ENCODE measurements at regions not wholly inside any gene's neighbourhood (a gene's known extent, or its start where the extent isn't known, plus 50 kb on each side); places are given as distances from the start of the nearest gene placed in this dataset.

DNA sequence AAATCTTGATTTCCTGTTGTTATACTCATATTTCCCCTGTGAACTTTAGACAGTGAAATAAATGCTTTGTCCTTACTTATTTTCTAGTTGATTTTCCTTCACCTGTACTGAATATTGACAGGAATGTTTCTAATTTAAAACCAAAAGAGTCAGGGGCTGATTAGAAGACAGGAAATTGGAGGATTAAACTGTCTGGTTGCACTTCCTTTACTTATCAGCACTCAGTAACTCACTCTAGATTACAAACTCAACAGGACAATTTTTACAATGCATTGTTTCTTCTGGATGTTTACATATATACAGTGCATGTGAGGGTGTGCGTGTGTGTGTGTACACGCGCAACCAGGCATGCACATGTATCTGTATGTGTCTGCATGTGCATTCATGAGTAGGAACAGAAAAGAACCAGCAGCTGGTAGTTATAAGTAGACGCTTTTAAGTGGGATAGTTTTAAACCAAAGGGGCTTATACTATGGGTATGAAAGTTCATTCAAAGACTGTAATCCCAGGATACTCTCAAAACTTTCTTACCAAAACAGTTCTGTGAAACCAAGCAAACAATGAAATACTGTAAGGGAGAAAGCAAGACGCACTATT lies 212.0 kb upstream of the NFIA start:
- Mint-ChIP-seq H3K9me3 (no peaks in the 10 kb centered on the region), H3K36me3 (no peaks in the 10 kb centered on the region), H3K4me3 (no peak overlapping the region), H3K4me1 (no peaks in the 10 kb centered on the region), H3K27ac (no peak overlapping the region), H3K27me3 (no peaks in the 10 kb centered on the region)
- POLR2A ChIA-PET = no interaction called here
- Histone ChIP-seq H3K9me3 (no peaks in the 10 kb centered on the region), H3K36me3 (ENCODE audit: control insufficient read depth in 2 of 2, extremely low read depth in 1 of 2, insufficient read depth in 1 of 2, low read length in 1 of 2) (no peaks in the 10 kb centered on the region), H3K27ac (ENCODE audit: low read length) (no peak overlapping the region), H3K4me3 (ENCODE audit: control insufficient read depth in 1 of 2, extremely low read depth in 1 of 2, low read length in 1 of 2) (no peak overlapping the region), H3K4me1 (ENCODE audit: control insufficient read depth in 1 of 2, extremely low read depth in 1 of 2, insufficient read depth in 2 of 2, low read length in 2 of 2) (no peaks in the 10 kb centered on the region), H3K27me3 (replicated peaks in 1 of 2; ENCODE audit: control insufficient read depth in 2 of 2, extremely low read depth in 1 of 2, insufficient read depth in 2 of 2, low read length in 1 of 2) (peaks cover 0 to 3% of the 10 kb centered on the region in 2 experiments)
- WGBS (ENCODE audit: insufficient coverage) = 95% methylated on average over 3 of the region's 5 CpGs
- no peak for DNase-seq
- CTCF ChIA-PET = no interaction called here
- no peak for ATAC-seq (replicated peaks in 1 of 4)

DNA sequence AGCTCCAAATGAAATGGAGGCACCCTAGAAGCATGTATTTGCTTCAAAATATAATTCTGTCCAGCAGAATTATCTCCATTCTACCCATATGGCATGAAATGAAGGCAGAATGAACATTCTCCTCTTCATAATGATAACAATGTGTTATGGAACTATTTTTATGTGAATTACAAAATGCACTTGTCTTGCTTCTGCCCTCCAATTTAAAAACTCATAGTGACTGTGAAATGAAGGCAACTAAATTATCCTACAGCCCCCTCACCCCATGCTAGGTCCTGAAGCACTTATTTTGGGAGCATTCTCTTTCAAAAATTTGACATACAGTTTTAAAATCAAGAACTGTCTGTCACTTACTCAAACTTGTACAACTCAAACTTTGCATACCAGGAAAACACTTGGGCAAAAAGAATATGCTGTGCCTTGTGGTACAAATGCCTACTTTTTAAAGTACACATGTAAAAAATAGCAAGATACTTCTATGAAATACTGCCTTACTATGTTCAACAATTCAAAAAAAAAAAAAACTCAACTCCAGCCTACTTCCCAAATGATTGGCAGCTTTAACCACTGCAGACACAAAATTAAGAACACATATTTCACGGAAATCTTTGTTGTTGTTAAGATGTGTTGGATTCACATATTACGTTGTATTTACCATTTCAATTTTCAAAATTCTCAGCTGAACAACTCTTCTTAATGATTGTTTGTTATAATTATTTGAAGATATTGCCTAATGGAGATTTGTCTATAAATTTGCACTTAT lies 213.3 kb upstream of the NFIA start:
- CTCF ChIA-PET = interaction anchor here in 1 of 2 donors (0.6 kb wide), 1 partner anchor 23 kb away, joined by 3 read pairs; no protein-coding TSS in a partner anchor
- H3K4me1 Mint-ChIP-seq = no peaks in the 10 kb centered on the region

DNA sequence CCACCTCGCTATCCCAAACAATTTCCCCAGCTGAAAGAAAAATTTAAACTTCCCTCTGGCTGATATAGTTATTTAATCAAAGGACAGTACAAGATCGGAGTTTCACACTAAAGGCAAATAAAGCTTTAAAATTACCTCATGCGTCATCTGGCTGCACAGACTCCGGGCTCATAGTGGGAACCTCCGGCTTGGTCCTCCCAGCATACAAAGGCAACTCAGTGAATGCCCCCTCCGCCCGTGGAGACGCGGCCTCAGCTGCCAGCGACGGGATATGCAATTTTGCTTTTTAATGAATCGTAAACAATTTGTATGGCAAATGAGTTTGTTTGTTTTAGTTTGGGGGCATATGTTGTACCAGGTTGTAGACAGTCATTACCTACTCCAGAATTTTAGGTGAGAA lies 214.6 kb upstream of the NFIA start:
- ChIA-PET CTCF (no interaction called here), POLR2A (no interaction called here)
- Histone ChIP-seq H3K27ac (ENCODE audit: low read length) (no peak overlapping the region), H3K9me3 (no peaks in the 10 kb centered on the region), H3K27me3 (replicated peaks in 1 of 2; ENCODE audit: control insufficient read depth in 2 of 2, extremely low read depth in 1 of 2, insufficient read depth in 2 of 2, low read length in 1 of 2) (peaks cover 0 to 3% of the 10 kb centered on the region in 2 experiments), H3K4me1 (ENCODE audit: control insufficient read depth in 1 of 2, extremely low read depth in 1 of 2, insufficient read depth in 2 of 2, low read length in 2 of 2) (no peaks in the 10 kb centered on the region), H3K4me3 (ENCODE audit: control insufficient read depth in 1 of 2, extremely low read depth in 1 of 2, low read length in 1 of 2) (no peak overlapping the region), H3K36me3 (ENCODE audit: control insufficient read depth in 2 of 2, extremely low read depth in 1 of 2, insufficient read depth in 1 of 2, low read length in 1 of 2) (no peaks in the 10 kb centered on the region)
- Mint-ChIP-seq H3K9me3 (no peaks in the 10 kb centered on the region), H3K27me3 (no peaks in the 10 kb centered on the region), H3K4me1 (no peaks in the 10 kb centered on the region), H3K4me3 (no peak overlapping the region), H3K27ac (no peak overlapping the region), H3K36me3 (no peaks in the 10 kb centered on the region)
- DNase-seq = no peak
- WGBS (ENCODE audit: insufficient coverage) = 96% methylated on average over 11 of the region's 12 CpGs
- ATAC-seq (replicated peaks in 1 of 4) = no peak

More for the DNA sequence above, 213.3 kb upstream of the NFIA start:
- no peaks in the 10 kb centered on the region for H3K27me3 Mint-ChIP-seq
- no CpG with 5 or more reads among the region's 2 CpGs for WGBS (ENCODE audit: insufficient coverage)
- DNase-seq (no peak), ATAC-seq (replicated peaks in 1 of 4) (no peak)
- Histone ChIP-seq H3K9me3 (no peaks in the 10 kb centered on the region), H3K27ac (ENCODE audit: low read length) (no peak overlapping the region), H3K36me3 (ENCODE audit: control insufficient read depth in 2 of 2, extremely low read depth in 1 of 2, insufficient read depth in 1 of 2, low read length in 1 of 2) (no peaks in the 10 kb centered on the region), H3K4me3 (ENCODE audit: control insufficient read depth in 1 of 2, extremely low read depth in 1 of 2, low read length in 1 of 2) (no peak overlapping the region), H3K4me1 (ENCODE audit: control insufficient read depth in 1 of 2, extremely low read depth in 1 of 2, insufficient read depth in 2 of 2, low read length in 2 of 2) (no peaks in the 10 kb centered on the region), H3K27me3 (replicated peaks in 1 of 2; ENCODE audit: control insufficient read depth in 2 of 2, extremely low read depth in 1 of 2, insufficient read depth in 2 of 2, low read length in 1 of 2) (peaks cover 0 to 3% of the 10 kb centered on the region in 2 experiments)
- H3K36me3 Mint-ChIP-seq = no peaks in the 10 kb centered on the region
- POLR2A ChIA-PET = no interaction called here
- H3K9me3 Mint-ChIP-seq = no peaks in the 10 kb centered on the region
- no peak overlapping the region for H3K4me3 Mint-ChIP-seq
- no peak overlapping the region for H3K27ac Mint-ChIP-seq

DNA sequence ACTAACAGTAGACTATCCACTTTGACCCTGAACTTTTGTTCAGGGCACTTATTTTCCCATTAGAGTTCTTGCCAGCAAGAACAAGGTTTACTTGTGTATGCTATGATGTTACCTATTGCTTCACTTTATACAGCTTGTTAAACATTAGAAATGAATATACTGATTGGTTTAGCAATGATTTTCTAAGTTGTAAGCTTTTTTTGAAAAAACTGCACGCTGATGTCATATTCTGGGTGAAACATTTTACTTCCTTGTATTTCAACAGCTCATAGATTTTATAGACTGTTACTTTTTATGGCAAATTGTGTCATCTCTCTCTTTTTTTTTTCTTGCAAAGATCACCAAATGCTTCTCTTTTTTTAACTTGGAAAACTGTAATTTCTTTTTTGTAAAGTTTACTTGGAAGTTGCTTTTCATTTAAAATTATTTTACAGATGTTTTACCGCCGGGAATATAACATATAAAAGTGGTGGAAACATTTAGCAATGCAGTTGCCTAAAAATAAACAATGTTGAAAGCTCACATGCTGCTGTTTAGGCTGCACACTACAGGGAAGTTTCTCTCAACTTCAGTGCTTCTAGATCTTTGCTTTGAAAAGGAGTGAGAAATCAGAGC lies 215.3 kb upstream of the NFIA start:
- Histone ChIP-seq H3K9me3 (no peaks in the 10 kb centered on the region), H3K27me3 (replicated peaks in 1 of 2; ENCODE audit: control insufficient read depth in 2 of 2, extremely low read depth in 1 of 2, insufficient read depth in 2 of 2, low read length in 1 of 2) (peaks cover 0 to 3% of the 10 kb centered on the region in 2 experiments), H3K36me3 (ENCODE audit: control insufficient read depth in 2 of 2, extremely low read depth in 1 of 2, insufficient read depth in 1 of 2, low read length in 1 of 2) (no peaks in the 10 kb centered on the region), H3K4me3 (ENCODE audit: control insufficient read depth in 1 of 2, extremely low read depth in 1 of 2, low read length in 1 of 2) (no peak overlapping the region), H3K27ac (ENCODE audit: low read length) (no peak overlapping the region), H3K4me1 (ENCODE audit: control insufficient read depth in 1 of 2, extremely low read depth in 1 of 2, insufficient read depth in 2 of 2, low read length in 2 of 2) (no peaks in the 10 kb centered on the region)
- ATAC-seq (replicated peaks in 1 of 4) (no peak), DNase-seq (no peak)
- Mint-ChIP-seq H3K27me3 (no peaks in the 10 kb centered on the region), H3K4me3 (no peak overlapping the region), H3K9me3 (no peaks in the 10 kb centered on the region), H3K36me3 (no peaks in the 10 kb centered on the region), H3K27ac (no peak overlapping the region), H3K4me1 (no peaks in the 10 kb centered on the region)
- WGBS (ENCODE audit: insufficient coverage) = no CpG with 5 or more reads among the region's 3 CpGs
- ChIA-PET POLR2A (no interaction called here), CTCF (interaction anchor here in 1 of 2 donors (0.7 kb wide), 1 partner anchor 21 kb away, joined by 3 read pairs; no protein-coding TSS in a partner anchor)

DNA sequence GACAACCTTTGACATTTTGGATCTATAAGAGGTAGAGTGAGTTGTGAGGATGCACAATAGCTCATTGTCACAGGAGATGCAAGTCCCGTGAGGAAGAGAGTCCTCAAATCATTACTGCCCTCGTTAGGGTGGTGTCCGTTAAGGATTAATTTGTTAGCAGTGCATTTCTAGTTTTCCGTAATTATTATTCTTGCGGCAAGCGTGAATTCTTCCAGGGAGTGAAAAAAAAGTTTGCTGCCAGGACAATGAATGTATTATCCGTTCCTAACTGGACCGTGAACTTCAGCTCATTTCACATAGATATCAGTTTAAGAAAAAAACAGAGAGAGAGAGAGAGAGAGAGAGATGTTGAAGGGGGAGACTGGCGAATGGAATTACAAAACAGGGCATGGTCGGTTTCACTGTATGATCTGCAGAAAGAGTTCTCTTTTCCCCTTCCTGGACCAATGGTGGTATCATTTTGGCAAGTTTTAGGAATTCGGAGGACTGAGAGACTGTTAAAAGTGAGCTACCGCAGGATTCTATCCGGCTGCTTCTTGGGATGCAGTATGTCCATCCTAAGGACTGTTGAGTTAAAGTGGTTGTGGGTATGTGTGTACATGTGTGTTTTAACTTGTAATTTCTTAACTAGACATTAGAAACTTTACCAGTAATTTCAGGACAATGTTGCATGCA lies 216.0 kb upstream of the NFIA start:
- H3K4me3 ChIP-seq (ENCODE audit: control insufficient read depth in 1 of 2, extremely low read depth in 1 of 2, low read length in 1 of 2) = no peak overlapping the region
- Mint-ChIP-seq H3K4me1 (no peaks in the 10 kb centered on the region), H3K9me3 (no peaks in the 10 kb centered on the region), H3K27ac (no peak overlapping the region), H3K4me3 (no peak overlapping the region), H3K36me3 (no peaks in the 10 kb centered on the region), H3K27me3 (peaks cover 0 to 1% of the 10 kb centered on the region in 2 donors)
- 80% methylated on average over 1 of the region's 13 CpGs for WGBS (ENCODE audit: insufficient coverage)
- DNase-seq = no peak
- no peak for ATAC-seq (replicated peaks in 1 of 4)
- H3K27me3 ChIP-seq (replicated peaks in 1 of 2; ENCODE audit: control insufficient read depth in 2 of 2, extremely low read depth in 1 of 2, insufficient read depth in 2 of 2, low read length in 1 of 2) = peaks cover 0 to 3% of the 10 kb centered on the region in 2 experiments
- ChIA-PET CTCF (interaction anchor here in 1 of 2 donors (0.7 kb wide), 1 partner anchor 20 kb away, joined by 3 read pairs; no protein-coding TSS in a partner anchor), POLR2A (no interaction called here)
- H3K36me3 ChIP-seq (ENCODE audit: control insufficient read depth in 2 of 2, extremely low read depth in 1 of 2, insufficient read depth in 1 of 2, low read length in 1 of 2) = no peaks in the 10 kb centered on the region
- no peaks in the 10 kb centered on the region for H3K9me3 ChIP-seq
- H3K27ac ChIP-seq (ENCODE audit: low read length) = no peak overlapping the region
- H3K4me1 ChIP-seq (ENCODE audit: control insufficient read depth in 1 of 2, extremely low read depth in 1 of 2, insufficient read depth in 2 of 2, low read length in 2 of 2) = no peaks in the 10 kb centered on the region

DNA sequence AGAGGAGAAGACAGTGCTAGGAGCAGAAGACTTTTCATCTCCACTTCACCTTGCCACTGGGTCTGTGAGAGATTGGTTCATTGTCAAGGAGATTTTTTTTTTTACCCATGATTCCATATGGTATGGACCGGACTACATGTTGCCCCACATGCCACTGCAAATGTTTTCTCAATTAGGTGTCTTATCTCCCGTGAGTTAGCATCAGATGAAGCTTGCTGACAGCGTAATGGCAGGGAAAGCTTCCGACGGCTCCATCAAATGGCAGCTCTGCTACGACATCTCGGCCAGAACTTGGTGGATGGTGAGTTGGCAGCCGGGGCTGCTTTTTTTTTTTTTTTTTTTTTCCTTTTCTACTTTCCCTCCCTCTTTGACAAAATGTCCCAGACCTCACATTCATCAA lies 217.2 kb upstream of the NFIA start:
- WGBS (ENCODE audit: insufficient coverage) = 92% methylated on average over 2 of the region's 8 CpGs
- CTCF ChIA-PET = interaction anchor here in 1 of 2 donors (0.6 kb wide), 1 partner anchor 64 kb away, joined by 3 read pairs; no protein-coding TSS in a partner anchor

More for the DNA sequence above, 217.2 kb upstream of the NFIA start:
- H3K27ac Mint-ChIP-seq = no peak overlapping the region
- H3K4me1 Mint-ChIP-seq = no peaks in the 10 kb centered on the region
- Histone ChIP-seq H3K9me3 (no peaks in the 10 kb centered on the region), H3K36me3 (ENCODE audit: control insufficient read depth in 2 of 2, extremely low read depth in 1 of 2, insufficient read depth in 1 of 2, low read length in 1 of 2) (no peaks in the 10 kb centered on the region), H3K4me1 (ENCODE audit: control insufficient read depth in 1 of 2, extremely low read depth in 1 of 2, insufficient read depth in 2 of 2, low read length in 2 of 2) (no peaks in the 10 kb centered on the region), H3K4me3 (ENCODE audit: control insufficient read depth in 1 of 2, extremely low read depth in 1 of 2, low read length in 1 of 2) (no peak overlapping the region), H3K27me3 (replicated peaks in 1 of 2; ENCODE audit: control insufficient read depth in 2 of 2, extremely low read depth in 1 of 2, insufficient read depth in 2 of 2, low read length in 1 of 2) (peaks cover 0 to 7% of the 10 kb centered on the region in 2 experiments), H3K27ac (ENCODE audit: low read length) (no peak overlapping the region)
- peaks cover 3 to 6% of the 10 kb centered on the region in 2 donors for H3K27me3 Mint-ChIP-seq
- no peaks in the 10 kb centered on the region for H3K36me3 Mint-ChIP-seq
- DNase-seq (no peak), ATAC-seq (replicated peaks in 1 of 4) (no peak)
- no peaks in the 10 kb centered on the region for H3K9me3 Mint-ChIP-seq
- H3K4me3 Mint-ChIP-seq = no peak overlapping the region
- POLR2A ChIA-PET = interaction anchor here in 1 of 2 donors (0.7 kb wide), 1 partner anchor 416 kb away, joined by 9 read pairs; no protein-coding TSS in a partner anchor
